ENCODE measurements at regions not wholly inside any gene's neighbourhood (a gene's known extent, or its start where the extent isn't known, plus 50 kb on each side); places are given as distances from the start of the nearest gene placed in this dataset.
A peak's percentile ranks its signal among the peaks of the same experiment; 100 is the strongest.

- H4K20me1 ChIP-seq (ENCODE audit: low read length) = no peaks in the 10 kb centered on the region
- POLR2A ChIA-PET (ENCODE audit: unreplicated experiment) = interaction anchor here (0.7 kb wide), 1 partner anchor 79 kb away, joined by 6 read pairs; no protein-coding TSS in a partner anchor
- no peak for ATAC-seq
- H3K36me3 ChIP-seq (ENCODE audit: low read depth, low read length) = no peaks in the 10 kb centered on the region
- H3K4me1 ChIP-seq (ENCODE audit: insufficient read depth, low read length) = no peaks in the 10 kb centered on the region
- no peak overlapping the region for H3K4me2 ChIP-seq (ENCODE audit: low read length)
- H3K27ac ChIP-seq (ENCODE audit: low read length) = no peak overlapping the region
- BruUV-seq (replicated peaks) = no TSS peak
- no peaks in the 10 kb centered on the region for H3K9me3 ChIP-seq (ENCODE audit: low read length)
- H3K4me3 ChIP-seq (ENCODE audit: low read length) = no peak overlapping the region
- H3K9ac ChIP-seq (ENCODE audit: low read length) = no peak overlapping the region
- H3K9me2 ChIP-seq (replicated peaks; ENCODE audit: low read length) = no peaks in the 10 kb centered on the region
- TF ChIP-seq EZH2 (IDR thresholded peaks at IDR 0.05; ENCODE audit: low read length, unreplicated experiment) (no peak), EZH2phosphoT487 (IDR thresholded peaks at IDR 0.05; ENCODE audit: borderline replicate concordance, low read length) (no peak)
- no peaks in the 10 kb centered on the region for H3K27me3 ChIP-seq (ENCODE audit: low read length)
- H2AFZ ChIP-seq (ENCODE audit: low read length) = no peak overlapping the region
- no peaks in the 10 kb centered on the region for H3K79me2 ChIP-seq (ENCODE audit: low read length)
- no peaks in the 10 kb centered on the region for H3F3A ChIP-seq (ENCODE audit: low read length, unreplicated experiment)
- intact Hi-C loops (cut with micrococcal nuclease) = no loop called here
- CTCF ChIA-PET = no interaction called here
- no peak for DNase-seq
These were observed 190.7 kb downstream of the CENPF start for GRCh38 chr1:214793708-214794107.

DNA sequence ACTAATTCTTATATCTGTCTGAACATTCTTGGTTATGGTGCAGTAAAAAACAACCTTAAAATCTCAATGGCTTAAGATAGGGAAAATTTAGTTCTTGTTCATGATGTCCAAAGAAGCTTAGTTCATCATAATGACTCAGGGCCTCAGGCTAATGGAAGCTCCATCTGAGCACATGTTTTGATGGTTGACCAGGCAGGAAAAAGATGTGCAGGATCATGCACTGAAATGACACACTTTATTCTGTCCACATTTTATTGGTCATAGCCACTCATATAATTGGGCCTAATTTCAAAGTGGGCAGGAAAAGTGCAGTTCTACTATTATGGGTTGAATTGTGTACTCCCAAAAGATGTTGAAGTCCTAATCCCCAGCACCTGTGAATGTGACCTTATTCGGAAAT lies 198.2 kb downstream of the CENPF start:
- Histone ChIP-seq H2AFZ (ENCODE audit: low read length) (no peak overlapping the region), H3K4me1 (ENCODE audit: insufficient read depth, low read length) (no peaks in the 10 kb centered on the region), H3F3A (ENCODE audit: low read length, unreplicated experiment) (no peaks in the 10 kb centered on the region), H3K27ac (ENCODE audit: low read length) (no peak overlapping the region), H3K27me3 (ENCODE audit: low read length) (no peaks in the 10 kb centered on the region), H3K9ac (ENCODE audit: low read length) (no peak overlapping the region), H4K20me1 (ENCODE audit: low read length) (no peaks in the 10 kb centered on the region), H3K9me2 (replicated peaks; ENCODE audit: low read length) (no peaks in the 10 kb centered on the region), H3K9me3 (ENCODE audit: low read length) (peaks cover 3% of the 10 kb centered on the region; the same call in 1 of the 2 replicates), H3K4me3 (ENCODE audit: low read length) (no peak overlapping the region), H3K79me2 (ENCODE audit: low read length) (no peaks in the 10 kb centered on the region), H3K36me3 (ENCODE audit: low read depth, low read length) (no peaks in the 10 kb centered on the region), H3K4me2 (ENCODE audit: low read length) (no peak overlapping the region)
- CTCF ChIA-PET = no interaction called here
- no TSS peak for BruUV-seq (replicated peaks)
- no peak for TF ChIP-seq EZH2phosphoT487 (IDR thresholded peaks at IDR 0.05; ENCODE audit: borderline replicate concordance, low read length)
- no peak for TF ChIP-seq EZH2 (IDR thresholded peaks at IDR 0.05; ENCODE audit: low read length, unreplicated experiment)
- no peak for TF ChIP-seq CTCF (conservative IDR thresholded peaks at IDR 0.05; ENCODE audit: low read depth, low read length)
- POLR2A ChIA-PET (ENCODE audit: unreplicated experiment) = no interaction called here
- ATAC-seq = no peak
- intact Hi-C loops (cut with micrococcal nuclease) = no loop called here
- DNase-seq = peak; percentile 23

DNA sequence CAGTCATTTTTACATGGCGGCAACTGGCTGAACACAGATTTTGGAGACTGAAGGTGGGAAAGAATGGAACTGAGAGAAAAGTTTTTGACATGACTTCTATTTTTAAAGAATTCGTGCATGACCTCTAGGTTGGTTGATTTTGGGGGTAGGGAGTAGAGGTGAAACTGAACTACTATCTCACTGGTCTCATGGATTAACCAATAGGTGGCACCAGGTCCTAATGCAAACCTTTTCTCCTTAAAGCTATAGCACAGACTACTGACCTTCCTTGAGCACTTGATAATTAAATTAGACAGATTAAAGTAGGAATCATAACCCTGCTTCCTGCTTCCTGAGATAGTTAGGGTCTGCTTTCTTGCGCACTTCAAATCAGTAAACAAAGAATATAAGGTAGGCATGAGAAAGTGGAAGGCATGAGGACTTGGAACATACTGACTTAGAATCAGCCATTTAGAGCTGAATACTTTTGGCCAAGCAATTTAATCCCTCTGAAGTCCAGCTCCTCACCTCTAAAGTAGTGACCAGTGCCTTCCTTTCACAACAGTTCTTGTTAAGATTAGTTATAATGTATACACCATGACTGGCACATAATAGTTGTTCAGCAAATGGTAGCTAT lies 206.0 kb downstream of the CENPF start:
- H3K4me3 ChIP-seq (ENCODE audit: low read length) = no peak overlapping the region
- H4K20me1 ChIP-seq (ENCODE audit: low read length) = no peaks in the 10 kb centered on the region
- H3K9me3 ChIP-seq (ENCODE audit: low read length) = peaks cover 11% of the 10 kb centered on the region
- intact Hi-C loops (cut with micrococcal nuclease) = loop anchor here (1.0 kb wide), 7 partner anchors 150 to 714 kb away; no protein-coding TSS in a partner anchor
- no TSS peak for BruUV-seq (replicated peaks)
- DNase-seq (peak; percentile 85), ATAC-seq (peak; percentile 99)
- no peaks in the 10 kb centered on the region for H3K79me2 ChIP-seq (ENCODE audit: low read length)
- ChIA-PET POLR2A (ENCODE audit: unreplicated experiment) (interaction anchor here (0.7 kb wide), 1 partner anchor 50 kb away, joined by 22 read pairs; no protein-coding TSS in a partner anchor), CTCF (interaction anchor here (0.5 to 1.6 kb wide), 11 partner anchors 50 to 1806 kb away, joined by 3 to 29 read pairs (median 5); no protein-coding TSS in a partner anchor)
- no peak overlapping the region for H2AFZ ChIP-seq (ENCODE audit: low read length)
- H3K27me3 ChIP-seq (ENCODE audit: low read length) = no peaks in the 10 kb centered on the region
- no peaks in the 10 kb centered on the region for H3K4me1 ChIP-seq (ENCODE audit: insufficient read depth, low read length)
- no peak for TF ChIP-seq EZH2 (IDR thresholded peaks at IDR 0.05; ENCODE audit: low read length, unreplicated experiment)
- peak; percentile 96 for TF ChIP-seq CTCF (conservative IDR thresholded peaks at IDR 0.05; ENCODE audit: low read depth, low read length)
- H3K36me3 ChIP-seq (ENCODE audit: low read depth, low read length) = no peaks in the 10 kb centered on the region
- no peak overlapping the region for H3K4me2 ChIP-seq (ENCODE audit: low read length)
- H3K9ac ChIP-seq (ENCODE audit: low read length) = no peak overlapping the region
- H3F3A ChIP-seq (ENCODE audit: low read length, unreplicated experiment) = no peaks in the 10 kb centered on the region
- H3K27ac ChIP-seq (ENCODE audit: low read length) = no peak overlapping the region
- no peaks in the 10 kb centered on the region for H3K9me2 ChIP-seq (replicated peaks; ENCODE audit: low read length)
